H1 (cell line): ENCODE measurements at regions not wholly inside any gene's neighbourhood (a gene's known extent, or its start where the extent isn't known, plus 50 kb on each side); places are given as distances from the start of the nearest gene placed in this dataset.

Source experiments
- CHD7 ChIP-seq: fragments of 300-600 bp; sonication (generic); IDR thresholded peaks from 2 replicates; pipeline ENCODE4 v1.7.1; 2012; ENCODE audit warnings: low read length, moderate library complexity, mild to moderate bottlenecking, inconsistent platforms; ENCODE audit not compliant: insufficient replicate concordance

GRCh38 chr11:97332271-97332670 is 942.5 kb downstream of the JRKL start (continued):
- no peak for TF ChIP-seq CHD7
